ENCODE measurements at regions not wholly inside any gene's neighbourhood (a gene's known extent, or its start where the extent isn't known, plus 50 kb on each side); places are given as distances from the start of the nearest gene placed in this dataset.
A peak's percentile ranks its signal among the peaks of the same experiment; 100 is the strongest.

DNA sequence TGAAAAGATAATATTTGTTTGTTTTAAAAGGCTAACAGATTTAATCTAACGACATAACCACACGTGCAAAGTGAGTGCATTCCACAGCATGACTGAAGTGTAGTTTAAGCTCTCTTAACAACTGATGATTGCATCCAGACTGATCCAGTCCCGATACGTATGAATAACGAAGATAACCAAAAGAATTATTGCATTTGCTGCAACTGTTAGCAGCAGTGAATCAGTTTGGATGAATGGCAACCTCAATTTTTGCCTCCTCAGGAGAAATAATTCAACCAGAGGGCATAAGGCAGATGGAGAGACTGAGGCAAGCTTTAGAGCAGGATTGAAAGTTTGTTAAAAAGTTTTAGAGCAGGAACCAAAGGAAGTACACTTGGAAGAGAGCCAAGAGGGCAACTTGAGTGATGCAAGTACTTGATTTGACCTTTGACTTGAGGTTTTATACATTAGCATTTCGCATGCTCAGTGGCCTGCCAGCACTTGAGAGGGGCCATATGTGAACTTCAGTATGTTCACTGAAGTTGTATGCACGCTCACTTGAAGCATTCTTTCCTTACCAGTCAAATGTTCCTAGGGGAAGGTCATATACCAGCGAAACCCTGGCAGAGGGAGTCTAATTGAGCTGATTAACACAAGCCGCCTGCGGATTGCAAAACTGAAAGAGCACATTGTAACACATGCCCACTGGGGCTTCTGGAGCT is 835.0 kb upstream of the PCDH20 start:
- H3K4me3 ChIP-seq (ENCODE audit: low read length), result no peak overlapping the region
- TF ChIP-seq, protein P1, sequence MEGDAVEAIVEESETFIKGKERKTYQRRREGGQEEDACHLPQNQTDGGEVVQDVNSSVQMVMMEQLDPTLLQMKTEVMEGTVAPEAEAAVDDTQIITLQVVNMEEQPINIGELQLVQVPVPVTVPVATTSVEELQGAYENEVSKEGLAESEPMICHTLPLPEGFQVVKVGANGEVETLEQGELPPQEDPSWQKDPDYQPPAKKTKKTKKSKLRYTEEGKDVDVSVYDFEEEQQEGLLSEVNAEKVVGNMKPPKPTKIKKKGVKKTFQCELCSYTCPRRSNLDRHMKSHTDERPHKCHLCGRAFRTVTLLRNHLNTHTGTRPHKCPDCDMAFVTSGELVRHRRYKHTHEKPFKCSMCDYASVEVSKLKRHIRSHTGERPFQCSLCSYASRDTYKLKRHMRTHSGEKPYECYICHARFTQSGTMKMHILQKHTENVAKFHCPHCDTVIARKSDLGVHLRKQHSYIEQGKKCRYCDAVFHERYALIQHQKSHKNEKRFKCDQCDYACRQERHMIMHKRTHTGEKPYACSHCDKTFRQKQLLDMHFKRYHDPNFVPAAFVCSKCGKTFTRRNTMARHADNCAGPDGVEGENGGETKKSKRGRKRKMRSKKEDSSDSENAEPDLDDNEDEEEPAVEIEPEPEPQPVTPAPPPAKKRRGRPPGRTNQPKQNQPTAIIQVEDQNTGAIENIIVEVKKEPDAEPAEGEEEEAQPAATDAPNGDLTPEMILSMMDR (IDR thresholded peaks at IDR 0.05; ENCODE audit: insufficient read depth, low read depth, low read length, missing control alignments), result no peak
- DNase-seq (ENCODE audit: low read depth), result peak; percentile 0

DNA sequence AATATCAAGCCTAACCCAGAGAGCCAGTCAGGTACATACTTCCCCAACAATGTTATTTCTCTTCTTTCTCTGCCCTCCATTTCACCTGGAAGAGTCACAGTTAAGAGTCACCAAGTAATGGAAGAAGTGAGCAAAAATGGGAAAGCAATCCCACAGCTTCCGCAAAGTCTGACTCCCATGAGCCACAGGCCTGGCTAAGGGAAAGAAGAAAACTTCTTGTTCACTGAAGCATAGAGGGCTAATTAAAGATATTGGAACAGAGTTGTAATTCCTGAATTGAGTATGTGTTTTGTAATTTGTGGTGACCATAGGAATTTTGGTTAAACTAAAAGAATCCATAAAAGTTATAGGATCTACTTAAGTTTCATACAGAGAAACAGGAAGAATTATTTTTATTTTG is 830.9 kb upstream of the PCDH20 start:
- TF ChIP-seq, protein P1 (IDR thresholded peaks at IDR 0.05; ENCODE audit: insufficient read depth, low read depth, low read length, missing control alignments), result no peak
- H3K4me3 ChIP-seq (ENCODE audit: low read length), result no peak overlapping the region
- no peak for DNase-seq (ENCODE audit: low read depth)

DNA sequence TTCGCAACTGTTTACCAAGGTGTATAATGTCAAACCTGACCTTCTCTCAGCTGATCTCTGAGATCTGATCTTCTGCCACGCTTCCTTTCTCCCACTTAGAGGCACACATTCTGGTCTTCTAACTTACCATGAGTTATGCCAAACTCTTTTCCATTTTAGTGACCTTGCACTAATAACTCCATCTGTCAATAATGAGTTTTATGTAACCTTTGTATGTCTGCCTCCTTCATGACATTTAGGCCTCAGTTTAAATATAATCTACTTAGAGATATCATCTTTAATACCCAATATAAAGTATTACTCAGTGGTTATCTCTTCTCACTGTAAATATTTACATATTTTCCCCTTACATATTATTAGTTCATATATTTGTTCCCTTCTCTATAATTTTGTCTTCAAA is 827.5 kb upstream of the PCDH20 start:
- TF ChIP-seq, protein P1 (IDR thresholded peaks at IDR 0.05; ENCODE audit: insufficient read depth, low read depth, low read length, missing control alignments), result no peak
- H3K4me3 ChIP-seq (ENCODE audit: low read length), result no peak overlapping the region
- DNase-seq (ENCODE audit: low read depth), result no peak

- no peak overlapping the region for H3K4me3 ChIP-seq (ENCODE audit: low read length)
- TF ChIP-seq, protein P1 (IDR thresholded peaks at IDR 0.05; ENCODE audit: insufficient read depth, low read depth, low read length, missing control alignments), result no peak
- DNase-seq (ENCODE audit: low read depth), result no peak
Measured at GRCh38 chr13:62234780-62235440, 819.3 kb upstream of the PCDH20 start.

DNA sequence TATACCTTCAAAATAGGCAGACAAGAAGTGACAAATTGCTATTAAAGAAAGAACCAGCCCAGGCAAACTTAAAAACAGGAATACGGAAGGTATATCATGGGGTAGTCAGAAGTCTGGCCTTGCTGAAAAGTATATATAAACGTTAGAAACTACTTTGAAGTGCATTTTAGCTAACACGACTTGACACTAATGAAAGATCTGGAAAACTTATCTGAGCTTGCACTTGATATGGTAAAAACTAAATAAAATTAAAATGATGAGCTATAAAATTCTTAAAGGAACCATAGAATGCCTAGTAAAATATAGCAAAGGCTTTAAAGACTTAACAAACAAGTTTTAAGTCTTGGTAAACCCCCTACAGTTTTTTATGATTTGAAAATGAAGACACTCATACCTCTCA is 795.3 kb upstream of the PCDH20 start:
- H3K4me3 ChIP-seq (ENCODE audit: low read length), result no peak overlapping the region
- TF ChIP-seq, protein P1 (IDR thresholded peaks at IDR 0.05; ENCODE audit: insufficient read depth, low read depth, low read length, missing control alignments), result no peak
- no peak for DNase-seq (ENCODE audit: low read depth)

DNA sequence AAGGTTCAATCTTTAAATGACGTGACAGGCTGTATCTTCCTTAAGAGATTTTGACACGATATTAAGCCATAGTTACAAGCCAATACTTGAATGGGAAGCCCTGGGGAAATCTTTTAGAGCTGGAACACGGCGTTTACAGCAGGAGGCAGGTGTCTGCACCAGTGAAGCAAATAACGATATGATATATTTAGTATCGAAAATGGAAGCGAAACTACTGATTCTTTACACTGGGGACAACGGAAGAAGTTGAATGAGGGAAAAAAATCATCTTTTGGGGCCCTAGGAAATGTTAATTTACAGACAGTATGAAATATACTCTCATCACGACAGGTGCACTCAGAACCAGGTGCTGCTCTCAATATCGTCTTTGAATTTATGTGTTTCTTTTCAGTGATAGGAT is 793.9 kb upstream of the PCDH20 start:
- no peak overlapping the region for H3K4me3 ChIP-seq (ENCODE audit: low read length)
- no peak for DNase-seq (ENCODE audit: low read depth)
- TF ChIP-seq, protein P1 (IDR thresholded peaks at IDR 0.05; ENCODE audit: insufficient read depth, low read depth, low read length, missing control alignments), result no peak

- TF ChIP-seq, protein P1 (IDR thresholded peaks at IDR 0.05; ENCODE audit: insufficient read depth, low read depth, low read length, missing control alignments), result no peak
- DNase-seq (ENCODE audit: low read depth), result no peak
- no peak overlapping the region for H3K4me3 ChIP-seq (ENCODE audit: low read length)
Measured at GRCh38 chr13:62207388-62207787, 791.7 kb upstream of the PCDH20 start.

Data from epithelial cell of esophagus (primary cell).